Caki2 (cell line): ENCODE measurements at regions not wholly inside any gene's neighbourhood (a gene's known extent, or its start where the extent isn't known, plus 50 kb on each side); places are given as distances from the start of the nearest gene placed in this dataset.
"Not testable (repeated sequence)": the region's sequence is repeated elsewhere in the genome, so short reads cannot be mapped to it uniquely, and the experiment has no call there.

ENCODE experiments used
- DNase-seq: peaks from one replicate; pipeline ENCODE4 v3.0.0-alpha.2; 2015; ENCODE audit warnings: low read depth
- in situ Hi-C: cut with HindIII; loops from 2 replicates; pipeline ENCODE4 v1.10.0; 2016; ENCODE audit warnings: low sequenced_read_pairs, low pct_unique_long_range_greater_than_20kb, mixed read lengths

- in situ Hi-C loops, result not testable (repeated sequence)
Measured at GRCh38 chr15:19965574-19965973, 576.0 kb downstream of the GOLGA6L6 start.

GRCh38 chr15:19964480-19964879 lies 577.1 kb downstream of the GOLGA6L6 start:
- in situ Hi-C loops, DNase-seq: not testable (repeated sequence)

More at GRCh38 chr15:19965574-19965973, 576.0 kb downstream of the GOLGA6L6 start:
- DNase-seq, result not testable (repeated sequence)

- in situ Hi-C loops, result no loop called here
- no peak for DNase-seq
Measured at GRCh38 chr15:19956124-19956796, 585.3 kb downstream of the GOLGA6L6 start.

- in situ Hi-C loops, result no loop called here
- no peak for DNase-seq
Measured at GRCh38 chr15:19944261-19944888, 597.2 kb downstream of the GOLGA6L6 start.

- no peak for DNase-seq
- in situ Hi-C loops, result no loop called here
Measured at GRCh38 chr15:19943515-19943914, 598.1 kb downstream of the GOLGA6L6 start.

- in situ Hi-C loops, DNase-seq: not testable (repeated sequence)
Measured at GRCh38 chr15:19903281-19903680, 638.3 kb downstream of the GOLGA6L6 start.

GRCh38 chr15:19902388-19902787 lies 639.2 kb downstream of the GOLGA6L6 start:
- in situ Hi-C loops, DNase-seq: not testable (repeated sequence)

- in situ Hi-C loops, DNase-seq: not testable (repeated sequence)
Measured at GRCh38 chr15:19901414-19901813, 640.2 kb downstream of the GOLGA6L6 start.

- DNase-seq, result no peak
- in situ Hi-C loops, result no loop called here
Measured at GRCh38 chr15:19899021-19899824, 642.4 kb downstream of the GOLGA6L6 start.

GRCh38 chr15:19888811-19889210 lies 652.8 kb downstream of the GOLGA6L6 start:
- in situ Hi-C loops, DNase-seq: not testable (repeated sequence)

- DNase-seq, in situ Hi-C loops: not testable (repeated sequence)
Measured at GRCh38 chr15:19844061-19844460, 697.5 kb downstream of the GOLGA6L6 start.
